HepG2 (cell line): ENCODE measurements at regions not wholly inside any gene's neighbourhood (a gene's known extent, or its start where the extent isn't known, plus 50 kb on each side); places are given as distances from the start of the nearest gene placed in this dataset.

Source experiments
- ATAC-seq: fragments of 200-7000 bp; cut with Tn5 transposase; 3 replicates; pipeline ENCODE4 v1.9.1; 2020; ENCODE audit warnings: mild to moderate bottlenecking, moderate library complexity
- BruUV-seq: library from RNA; stranded (reverse); fragments of 400-500 nt; replicated peaks from 2 replicates; lab custom pipeline; 2021; lab: Mats Ljungman, UMichigan
- CTCF ChIA-PET: fragments of 300-600 bp; formaldehyde crosslinking; extraction: SDS; loops from one replicate; lab custom pipeline; 2021; ENCODE audit warnings: low total read pairs, inconsistent platforms, low intra/inter-chr PET ratio; lab: Yijun Ruan, JAX
- POLR2A ChIA-PET: fragments of 350-600 bp; sonication (Branson Sonifier 250); formaldehyde crosslinking; loops from one replicate; lab custom pipeline; 2020; ENCODE audit warnings: antibody characterized with exemption, inconsistent platforms; lab: Yijun Ruan, JAX
- DNase-seq: peaks from one replicate; pipeline ENCODE4 v3.0.0-alpha.2; 2015; ENCODE audit warnings: low spot score
- FAIRE-seq: peaks from 3 replicates; lab custom pipeline; 2011; peaks lifted over from hg19 to GRCh38; lab: Jason Lieb, UNC
- H2AFZ ChIP-seq: one replicate; pipeline ENCODE4 v1.6.1; 2011; ENCODE audit warnings: low read length, inconsistent platforms
- H3K27ac ChIP-seq: fragments of 300-600 bp; 3 replicates; pipeline ENCODE4 v1.8.0; 2011; ENCODE audit warnings: mixed run types, mild to moderate bottlenecking, mixed read lengths, low read length, inconsistent platforms; ENCODE audit not compliant: insufficient read depth; ENCODE audit errors: extremely low read length
- H3K27me3 ChIP-seq, 2 experiments: fragments of 200-600 bp in 1 of 2; 2 replicates in 1 of 2; 3 replicates in 1 of 2; pipeline versions ENCODE4 v1.6.0 to v1.8.0; 2011; ENCODE audit warnings: low read length in 2 of 2, mild to moderate bottlenecking in 2 of 2, moderate library complexity in 2 of 2, inconsistent platforms in 1 of 2; ENCODE audit not compliant: insufficient read depth in 2 of 2, control insufficient read depth in 1 of 2
- H3K36me3 ChIP-seq, 2 experiments: fragments of 200-600 bp in 1 of 2; replicated peaks in 1 of 2; 2 replicates in 1 of 2; 3 replicates in 1 of 2; pipeline versions ENCODE4 v1.5.1 to v1.8.0; 2011; ENCODE audit warnings: low read length in 2 of 2, inconsistent platforms in 1 of 2; ENCODE audit not compliant: insufficient read depth in 2 of 2, control insufficient read depth in 1 of 2
- H3K4me1 ChIP-seq: 2 replicates; pipeline ENCODE4 v1.5.1; 2012; ENCODE audit warnings: low read length, inconsistent platforms; ENCODE audit not compliant: insufficient read depth
- H3K4me2 ChIP-seq: 2 replicates; pipeline ENCODE4 v1.6.0; 2011; ENCODE audit warnings: low read depth, low read length, inconsistent platforms
- H3K4me3 ChIP-seq, 3 experiments: fragments of 200-600 bp in 1 of 3; sonication (generic), shearing (Covaris generic) in 1 of 3; replicated peaks in 1 of 3; 2 replicates each; pipeline ENCODE4 v1.5.1; 2011 to 2016; ENCODE audit warnings: low read length in 3 of 3, inconsistent platforms in 2 of 3, low read depth in 2 of 3, mild to moderate bottlenecking in 2 of 3, control low read depth in 1 of 3, mixed read lengths in 1 of 3; ENCODE audit not compliant: insufficient read depth in 1 of 3
- H3K79me2 ChIP-seq: one replicate; pipeline ENCODE4 v1.6.1; 2011; ENCODE audit warnings: low read length, inconsistent platforms; ENCODE audit not compliant: insufficient read depth
- H3K9ac ChIP-seq: 2 replicates; pipeline ENCODE4 v1.6.0; 2011; ENCODE audit warnings: mild to moderate bottlenecking, low read depth, low read length, inconsistent platforms; ENCODE audit not compliant: insufficient read depth
- H3K9me3 ChIP-seq: 2 replicates; pipeline ENCODE4 v1.5.1; 2012; ENCODE audit warnings: mild to moderate bottlenecking, low read length
- H4K20me1 ChIP-seq: 2 replicates; pipeline ENCODE4 v1.6.0; 2011; ENCODE audit warnings: inconsistent platforms, mild to moderate bottlenecking, low read length, moderate library complexity; ENCODE audit not compliant: insufficient read depth
- AKAP8 ChIP-seq: sonication (generic); formaldehyde crosslinking; IDR thresholded peaks from 2 replicates; pipeline ENCODE4 v1.5.1; 2020; ENCODE audit warnings: mild to moderate bottlenecking, missing genetic modification reagents
- CAMTA2 ChIP-seq: sonication (generic); formaldehyde crosslinking; IDR thresholded peaks from 2 replicates; pipeline ENCODE4 v1.4.0; 2020; ENCODE audit warnings: mild to moderate bottlenecking, missing genetic modification reagents, borderline replicate concordance
- ELF3 ChIP-seq: IDR thresholded peaks from 2 replicates; pipeline ENCODE4 v1.6.1; 2016; ENCODE audit warnings: missing genetic modification reagents, missing compliant biosample characterization
- FOXA1 ChIP-seq, 2 experiments: fragments of 450-650 bp in 1 of 2; sonication (generic) in 1 of 2; formaldehyde crosslinking in 1 of 2; IDR thresholded peaks; 2 replicates each; pipeline versions ENCODE4 v1.4.0 to v1.6.1; 2016 to 2020; ENCODE audit warnings: missing genetic modification reagents in 1 of 2
- HES4 ChIP-seq: sonication (generic); formaldehyde crosslinking; IDR thresholded peaks from 2 replicates; pipeline ENCODE4 v1.9.0; 2021; ENCODE audit warnings: mild to moderate bottlenecking, missing genetic modification reagents, borderline replicate concordance
- ISL2 ChIP-seq: sonication (generic); formaldehyde crosslinking; IDR thresholded peaks from 2 replicates; pipeline ENCODE4 v1.5.0; 2020; ENCODE audit warnings: missing genetic modification reagents
- SYNCRIP ChIP-seq: fragments of 200-400 bp; formaldehyde crosslinking; IDR thresholded peaks from 2 replicates; pipeline ENCODE4 v1.6.1; 2018; ENCODE audit warnings: mild to moderate bottlenecking, low read depth, low read length; ENCODE audit not compliant: insufficient read depth
- TBX2 ChIP-seq: sonication (generic); formaldehyde crosslinking; IDR thresholded peaks from 2 replicates; pipeline ENCODE4 v1.5.0; 2020; ENCODE audit warnings: missing genetic modification reagents, mild to moderate bottlenecking, borderline replicate concordance
- ZNF34 ChIP-seq: sonication (generic); formaldehyde crosslinking; IDR thresholded peaks from 2 replicates; pipeline ENCODE4 v1.4.0; 2020; ENCODE audit warnings: mild to moderate bottlenecking, missing genetic modification reagents, borderline replicate concordance
- ZNF616 ChIP-seq: sonication (generic); formaldehyde crosslinking; IDR thresholded peaks from 2 replicates; pipeline ENCODE4 v1.5.0; 2020; ENCODE audit warnings: low read depth, mild to moderate bottlenecking, missing genetic modification reagents
- ZNF709 ChIP-seq: sonication (generic); formaldehyde crosslinking; IDR thresholded peaks from 2 replicates; pipeline ENCODE4 v1.5.0; 2020; ENCODE audit warnings: mild to moderate bottlenecking, missing genetic modification reagents
- WGBS: methylation state at CpG from one replicate; pipeline ENCODE4 v1.1.6; 2017; ENCODE audit warnings: low lambda C conversion rate; 5-methylcytosine and 5-hydroxymethylcytosine counted together
- in situ Hi-C: cut with HindIII; loops from 2 replicates; pipeline ENCODE4 v1.10.0; 2017; ENCODE audit warnings: low pct_unique_long_range_greater_than_20kb; ENCODE audit not compliant: extremely low pct_ligation_motif_present
- intact Hi-C: fragments of 100-400 bp; cut with micrococcal nuclease; formaldehyde crosslinking; loops from one replicate; pipeline ENCODE4 v1.10.0; 2022; ENCODE audit not compliant: unreplicated experiment
- TF ChIP-seq, protein P1 (sequence below): sonication (generic); formaldehyde crosslinking; IDR thresholded peaks from 2 replicates; pipeline ENCODE4 v1.4.0; 2020; ENCODE audit warnings: mild to moderate bottlenecking, missing genetic modification reagents, borderline replicate concordance
- TF ChIP-seq, protein P2 (sequence below): sonication (generic); formaldehyde crosslinking; conservative IDR thresholded peaks from 2 replicates; pipeline ENCODE4 v1.8.0; 2022; ENCODE audit warnings: missing genetic modification reagents
- TF ChIP-seq, protein P3 (sequence below): IDR thresholded peaks from 2 replicates; pipeline ENCODE4 v1.6.1; 2016; ENCODE audit warnings: low read depth, missing genetic modification reagents, missing compliant biosample characterization

DNA sequence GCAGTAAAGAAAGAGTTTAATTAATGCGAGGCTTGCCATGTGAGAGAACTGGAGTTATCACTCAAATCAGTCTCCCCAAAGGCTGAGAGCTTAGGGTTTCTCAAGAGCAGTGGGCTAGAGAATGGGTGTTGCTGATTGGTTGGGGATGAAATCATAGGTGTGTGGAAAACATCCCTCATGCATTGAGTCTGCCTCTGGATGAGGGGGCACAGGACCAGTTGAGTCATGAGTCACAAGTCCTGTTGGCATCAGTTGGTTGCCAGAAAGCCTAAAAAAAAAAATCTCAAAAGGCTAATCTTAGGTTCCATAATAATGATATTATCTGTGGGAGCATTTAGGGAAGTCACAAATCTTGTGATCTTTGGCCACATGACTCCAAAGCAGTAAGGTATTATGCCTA is 800.3 kb downstream of the TUSC7 start:
- Histone ChIP-seq H3K27ac (no peak overlapping the region), H3K4me1 (no peaks in the 10 kb centered on the region), H2AFZ (no peak overlapping the region), H3K27me3 (no peaks in the 10 kb centered on the region), H4K20me1 (no peaks in the 10 kb centered on the region), H3K36me3 (no peaks in the 10 kb centered on the region), H3K9ac (no peak overlapping the region), H3K4me2 (no peak overlapping the region), H3K4me3 (no peak overlapping the region), H3K79me2 (no peaks in the 10 kb centered on the region), H3K9me3 (no peaks in the 10 kb centered on the region)
- ChIA-PET CTCF (no interaction called here), POLR2A (no interaction called here)
- FAIRE-seq (no peak), ATAC-seq (no peak), DNase-seq (no peak)
- BruUV-seq = no TSS peak
- 0% methylated on average over 1 of the region's 1 CpG for WGBS
- in situ Hi-C loops = no loop called here
- intact Hi-C loops = no loop called here
- TF ChIP-seq ISL2 (CRISPR knock-in tag) (no peak), TBX2 (CRISPR knock-in tag) (no peak), HES4 (CRISPR knock-in tag) (no peak), FOXA1 (IDR thresholded peaks at IDR 0.05) (no peak), FOXA1 (CRISPR knock-in tag; IDR thresholded peaks at IDR 0.05) (no peak), ZNF709 (CRISPR knock-in tag) (no peak), ZNF34 (no peak), ELF3 (CRISPR knock-in tag) (no peak), ZNF616 (CRISPR knock-in tag) (no peak), CAMTA2 (CRISPR knock-in tag) (no peak), SYNCRIP (no peak), AKAP8 (CRISPR knock-in tag) (no peak)
- TF ChIP-seq, protein P1, sequence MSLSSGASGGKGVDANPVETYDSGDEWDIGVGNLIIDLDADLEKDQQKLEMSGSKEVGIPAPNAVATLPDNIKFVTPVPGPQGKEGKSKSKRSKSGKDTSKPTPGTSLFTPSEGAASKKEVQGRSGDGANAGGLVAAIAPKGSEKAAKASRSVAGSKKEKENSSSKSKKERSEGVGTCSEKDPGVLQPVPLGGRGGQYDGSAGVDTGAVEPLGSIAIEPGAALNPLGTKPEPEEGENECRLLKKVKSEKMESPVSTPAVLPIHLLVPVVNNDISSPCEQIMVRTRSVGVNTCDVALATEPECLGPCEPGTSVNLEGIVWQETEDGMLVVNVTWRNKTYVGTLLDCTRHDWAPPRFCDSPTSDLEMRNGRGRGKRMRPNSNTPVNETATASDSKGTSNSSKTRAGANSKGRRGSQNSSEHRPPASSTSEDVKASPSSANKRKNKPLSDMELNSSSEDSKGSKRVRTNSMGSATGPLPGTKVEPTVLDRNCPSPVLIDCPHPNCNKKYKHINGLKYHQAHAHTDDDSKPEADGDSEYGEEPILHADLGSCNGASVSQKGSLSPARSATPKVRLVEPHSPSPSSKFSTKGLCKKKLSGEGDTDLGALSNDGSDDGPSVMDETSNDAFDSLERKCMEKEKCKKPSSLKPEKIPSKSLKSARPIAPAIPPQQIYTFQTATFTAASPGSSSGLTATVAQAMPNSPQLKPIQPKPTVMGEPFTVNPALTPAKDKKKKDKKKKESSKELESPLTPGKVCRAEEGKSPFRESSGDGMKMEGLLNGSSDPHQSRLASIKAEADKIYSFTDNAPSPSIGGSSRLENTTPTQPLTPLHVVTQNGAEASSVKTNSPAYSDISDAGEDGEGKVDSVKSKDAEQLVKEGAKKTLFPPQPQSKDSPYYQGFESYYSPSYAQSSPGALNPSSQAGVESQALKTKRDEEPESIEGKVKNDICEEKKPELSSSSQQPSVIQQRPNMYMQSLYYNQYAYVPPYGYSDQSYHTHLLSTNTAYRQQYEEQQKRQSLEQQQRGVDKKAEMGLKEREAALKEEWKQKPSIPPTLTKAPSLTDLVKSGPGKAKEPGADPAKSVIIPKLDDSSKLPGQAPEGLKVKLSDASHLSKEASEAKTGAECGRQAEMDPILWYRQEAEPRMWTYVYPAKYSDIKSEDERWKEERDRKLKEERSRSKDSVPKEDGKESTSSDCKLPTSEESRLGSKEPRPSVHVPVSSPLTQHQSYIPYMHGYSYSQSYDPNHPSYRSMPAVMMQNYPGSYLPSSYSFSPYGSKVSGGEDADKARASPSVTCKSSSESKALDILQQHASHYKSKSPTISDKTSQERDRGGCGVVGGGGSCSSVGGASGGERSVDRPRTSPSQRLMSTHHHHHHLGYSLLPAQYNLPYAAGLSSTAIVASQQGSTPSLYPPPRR (CRISPR knock-in tag) = no peak
- TF ChIP-seq, protein P2, sequence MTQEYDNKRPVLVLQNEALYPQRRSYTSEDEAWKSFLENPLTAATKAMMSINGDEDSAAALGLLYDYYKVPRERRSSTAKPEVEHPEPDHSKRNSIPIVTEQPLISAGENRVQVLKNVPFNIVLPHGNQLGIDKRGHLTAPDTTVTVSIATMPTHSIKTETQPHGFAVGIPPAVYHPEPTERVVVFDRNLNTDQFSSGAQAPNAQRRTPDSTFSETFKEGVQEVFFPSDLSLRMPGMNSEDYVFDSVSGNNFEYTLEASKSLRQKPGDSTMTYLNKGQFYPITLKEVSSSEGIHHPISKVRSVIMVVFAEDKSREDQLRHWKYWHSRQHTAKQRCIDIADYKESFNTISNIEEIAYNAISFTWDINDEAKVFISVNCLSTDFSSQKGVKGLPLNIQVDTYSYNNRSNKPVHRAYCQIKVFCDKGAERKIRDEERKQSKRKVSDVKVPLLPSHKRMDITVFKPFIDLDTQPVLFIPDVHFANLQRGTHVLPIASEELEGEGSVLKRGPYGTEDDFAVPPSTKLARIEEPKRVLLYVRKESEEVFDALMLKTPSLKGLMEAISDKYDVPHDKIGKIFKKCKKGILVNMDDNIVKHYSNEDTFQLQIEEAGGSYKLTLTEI (CRISPR knock-in tag) = no peak
- TF ChIP-seq, protein P3, sequence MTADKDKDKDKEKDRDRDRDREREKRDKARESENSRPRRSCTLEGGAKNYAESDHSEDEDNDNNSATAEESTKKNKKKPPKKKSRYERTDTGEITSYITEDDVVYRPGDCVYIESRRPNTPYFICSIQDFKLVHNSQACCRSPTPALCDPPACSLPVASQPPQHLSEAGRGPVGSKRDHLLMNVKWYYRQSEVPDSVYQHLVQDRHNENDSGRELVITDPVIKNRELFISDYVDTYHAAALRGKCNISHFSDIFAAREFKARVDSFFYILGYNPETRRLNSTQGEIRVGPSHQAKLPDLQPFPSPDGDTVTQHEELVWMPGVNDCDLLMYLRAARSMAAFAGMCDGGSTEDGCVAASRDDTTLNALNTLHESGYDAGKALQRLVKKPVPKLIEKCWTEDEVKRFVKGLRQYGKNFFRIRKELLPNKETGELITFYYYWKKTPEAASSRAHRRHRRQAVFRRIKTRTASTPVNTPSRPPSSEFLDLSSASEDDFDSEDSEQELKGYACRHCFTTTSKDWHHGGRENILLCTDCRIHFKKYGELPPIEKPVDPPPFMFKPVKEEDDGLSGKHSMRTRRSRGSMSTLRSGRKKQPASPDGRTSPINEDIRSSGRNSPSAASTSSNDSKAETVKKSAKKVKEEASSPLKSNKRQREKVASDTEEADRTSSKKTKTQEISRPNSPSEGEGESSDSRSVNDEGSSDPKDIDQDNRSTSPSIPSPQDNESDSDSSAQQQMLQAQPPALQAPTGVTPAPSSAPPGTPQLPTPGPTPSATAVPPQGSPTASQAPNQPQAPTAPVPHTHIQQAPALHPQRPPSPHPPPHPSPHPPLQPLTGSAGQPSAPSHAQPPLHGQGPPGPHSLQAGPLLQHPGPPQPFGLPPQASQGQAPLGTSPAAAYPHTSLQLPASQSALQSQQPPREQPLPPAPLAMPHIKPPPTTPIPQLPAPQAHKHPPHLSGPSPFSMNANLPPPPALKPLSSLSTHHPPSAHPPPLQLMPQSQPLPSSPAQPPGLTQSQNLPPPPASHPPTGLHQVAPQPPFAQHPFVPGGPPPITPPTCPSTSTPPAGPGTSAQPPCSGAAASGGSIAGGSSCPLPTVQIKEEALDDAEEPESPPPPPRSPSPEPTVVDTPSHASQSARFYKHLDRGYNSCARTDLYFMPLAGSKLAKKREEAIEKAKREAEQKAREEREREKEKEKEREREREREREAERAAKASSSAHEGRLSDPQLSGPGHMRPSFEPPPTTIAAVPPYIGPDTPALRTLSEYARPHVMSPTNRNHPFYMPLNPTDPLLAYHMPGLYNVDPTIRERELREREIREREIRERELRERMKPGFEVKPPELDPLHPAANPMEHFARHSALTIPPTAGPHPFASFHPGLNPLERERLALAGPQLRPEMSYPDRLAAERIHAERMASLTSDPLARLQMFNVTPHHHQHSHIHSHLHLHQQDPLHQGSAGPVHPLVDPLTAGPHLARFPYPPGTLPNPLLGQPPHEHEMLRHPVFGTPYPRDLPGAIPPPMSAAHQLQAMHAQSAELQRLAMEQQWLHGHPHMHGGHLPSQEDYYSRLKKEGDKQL (CRISPR knock-in tag) = no peak
